GM21786 (cell line): ENCODE measurements at regions not wholly inside any gene's neighbourhood (a gene's known extent, or its start where the extent isn't known, plus 50 kb on each side); places are given as distances from the start of the nearest gene placed in this dataset.
A peak's percentile ranks its signal among the peaks of the same experiment; 100 is the strongest.
"Not testable (repeated sequence)": the region's sequence is repeated elsewhere in the genome, so short reads cannot be mapped to it uniquely, and the experiment has no call there.

Source experiments
- ATAC-seq: cut with Tn5 transposase; IDR thresholded peaks from one replicate; pipeline ENCODE4 v1.9.1; 2021; ENCODE audit not compliant: unreplicated experiment

DNA sequence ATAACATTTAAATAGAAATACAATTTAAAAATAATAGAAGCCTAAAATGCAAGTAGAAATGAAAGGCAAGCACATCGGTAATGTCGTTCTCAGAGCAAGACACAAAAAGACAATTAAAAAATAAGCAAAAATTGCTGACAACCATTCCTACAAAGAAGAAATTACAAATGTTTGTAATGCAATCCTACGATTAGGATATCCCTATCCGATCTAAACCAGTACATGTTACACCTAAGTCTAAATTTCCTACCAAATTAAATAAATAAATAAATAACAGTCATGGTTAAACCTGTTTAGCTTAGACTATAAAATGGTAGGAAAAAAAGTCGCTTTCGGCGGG, 90.0 kb downstream of the ANXA2R start:
- no peak for ATAC-seq

DNA sequence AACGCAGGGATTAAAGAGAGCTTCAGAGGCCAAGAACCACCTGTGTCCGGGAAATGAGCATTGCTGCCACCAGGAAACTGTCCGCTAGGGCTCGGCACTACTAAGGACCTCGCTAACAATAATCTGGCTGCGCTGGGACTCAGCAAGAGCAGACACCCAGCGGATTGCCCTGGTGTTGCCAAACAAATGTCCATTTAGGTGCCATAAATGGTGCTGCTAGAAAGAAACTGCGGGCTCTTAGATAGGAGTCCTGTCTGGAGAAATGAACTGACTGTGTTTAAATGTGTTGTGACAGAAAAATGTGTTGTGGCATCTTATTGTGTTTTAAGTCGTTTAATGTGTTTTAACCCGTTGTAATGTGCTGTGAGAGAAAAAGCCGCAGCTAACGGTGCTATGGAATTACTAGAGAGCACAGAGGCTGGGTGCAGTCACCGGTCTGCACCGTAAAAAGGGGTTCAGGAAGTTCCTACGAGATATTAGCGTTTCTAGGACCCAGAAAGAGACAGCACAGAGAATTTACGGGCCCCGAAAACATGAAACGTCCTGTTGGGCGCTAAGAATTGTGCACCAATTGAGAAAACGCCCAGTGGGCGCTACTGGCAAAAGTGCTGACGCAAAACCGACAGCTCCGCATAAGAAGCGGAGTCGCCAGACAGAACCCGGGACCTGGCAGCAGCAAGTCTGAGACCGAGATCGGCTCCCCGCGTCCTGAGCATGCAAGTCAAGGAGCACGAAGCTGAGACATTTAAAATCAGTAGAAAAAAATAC, 90.6 kb downstream of the ANXA2R start:
- ATAC-seq: peak; percentile 56

DNA sequence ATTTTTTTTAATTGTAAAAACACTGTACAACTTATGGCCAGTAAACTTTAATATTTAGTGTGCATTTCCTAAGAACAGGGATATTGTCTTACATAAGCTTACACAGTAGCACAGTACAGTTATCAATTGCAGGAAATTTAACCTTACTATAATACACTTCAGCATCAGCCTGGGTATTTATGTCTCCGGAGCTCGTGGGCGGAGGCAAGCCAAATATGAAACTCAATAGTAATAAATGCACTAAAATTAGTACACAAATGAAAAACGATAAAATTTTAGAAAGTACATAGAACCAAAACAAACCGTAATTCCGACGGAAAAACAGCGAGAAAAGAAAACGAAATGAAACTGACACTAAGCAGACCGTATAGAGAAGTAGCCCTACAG, 91.2 kb downstream of the ANXA2R start:
- ATAC-seq: no peak

DNA sequence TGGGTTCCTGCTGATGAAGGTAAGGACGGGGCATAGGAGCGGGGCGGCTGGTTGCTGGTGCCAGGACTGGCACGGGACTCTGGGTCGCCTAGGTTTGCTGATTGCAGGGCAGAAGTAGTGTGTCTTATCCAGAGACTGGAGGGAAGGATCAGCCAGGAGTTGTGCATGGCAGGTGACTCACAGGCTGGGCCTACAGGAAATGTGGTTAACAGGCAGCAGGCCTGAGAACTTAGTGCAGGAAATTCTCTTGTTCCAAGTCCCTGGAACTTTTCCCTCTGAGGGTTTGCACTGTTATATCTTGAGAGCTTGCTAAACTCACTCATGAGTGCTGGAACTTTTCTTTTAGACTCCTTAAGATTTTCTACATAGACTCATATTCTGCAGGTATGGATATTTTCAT, 95.1 kb downstream of the ANXA2R start:
- ATAC-seq: no peak

DNA sequence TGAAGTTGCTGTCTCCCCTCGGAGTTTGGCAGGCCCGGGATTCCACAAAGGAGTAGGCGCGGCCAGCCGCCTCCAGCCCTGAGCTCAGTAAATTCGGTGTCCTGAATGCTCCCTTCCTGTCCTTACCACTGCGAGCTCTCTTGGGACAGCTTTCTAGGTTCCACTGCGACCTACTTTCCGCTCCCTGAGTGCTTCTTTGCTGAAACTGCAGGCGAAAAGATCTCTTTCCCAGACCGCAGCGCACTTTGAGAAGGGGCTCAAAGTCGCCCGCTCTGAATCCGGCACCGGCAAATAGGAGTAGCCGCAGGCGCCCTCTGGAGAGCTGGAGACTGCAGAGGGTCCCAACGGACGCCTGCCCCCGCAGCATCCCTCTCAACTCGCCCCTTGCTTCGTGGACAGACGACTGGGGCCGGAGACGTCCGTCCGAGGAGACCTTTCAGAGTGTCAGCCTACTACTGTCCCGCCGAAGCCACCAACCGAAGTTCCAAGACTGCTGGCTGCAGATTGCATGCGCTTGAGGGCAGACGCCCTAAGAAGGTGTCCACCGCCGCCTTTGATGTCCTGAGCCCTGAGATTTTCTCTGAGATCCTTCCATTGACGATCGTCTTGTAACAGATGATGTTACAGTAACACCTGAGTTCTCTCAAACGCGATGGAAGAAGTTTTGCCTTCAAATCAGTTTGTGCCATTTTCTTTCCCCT, 96.0 kb downstream of the ANXA2R start:
- no peak for ATAC-seq

DNA sequence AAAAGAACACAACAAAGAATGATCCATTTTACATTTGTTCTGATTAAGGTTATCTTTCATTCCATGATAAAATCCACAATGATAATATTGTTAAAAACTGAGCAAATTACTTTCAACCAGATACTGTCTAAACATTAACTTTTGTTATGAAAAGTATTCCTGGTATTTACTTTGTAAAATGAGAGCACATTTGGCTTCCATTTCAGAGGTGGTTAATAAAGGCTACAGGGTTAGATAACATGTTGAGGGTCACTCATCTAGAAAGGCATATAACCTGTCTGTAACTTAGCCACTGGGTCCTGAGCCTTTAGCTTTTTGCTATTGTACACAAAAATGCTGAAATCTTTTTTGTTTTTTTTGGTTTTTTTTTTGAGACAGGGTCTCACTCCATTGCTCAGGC, 99.3 kb downstream of the ANXA2R start:
- no peak for ATAC-seq

DNA sequence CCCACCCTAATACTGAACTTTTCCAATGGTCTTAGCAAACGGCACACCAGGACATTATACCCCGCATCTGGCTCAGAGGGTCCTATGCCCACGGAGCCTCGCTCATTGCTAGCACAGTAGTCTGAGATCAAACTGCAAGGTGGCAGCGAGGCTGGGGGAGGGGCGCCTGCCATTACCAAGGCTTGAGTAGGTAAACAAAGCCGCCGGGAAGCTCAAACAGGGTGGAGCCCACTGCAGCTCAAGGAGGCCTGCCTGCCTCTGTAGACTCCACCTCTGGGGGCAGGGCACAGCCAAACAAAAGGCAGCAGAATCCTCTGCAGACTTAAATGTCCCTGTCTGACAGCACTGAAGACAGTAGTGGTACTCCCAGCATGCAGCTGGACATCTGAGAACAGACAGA, 108.1 kb downstream of the ANXA2R start:
- not testable (repeated sequence) for ATAC-seq

DNA sequence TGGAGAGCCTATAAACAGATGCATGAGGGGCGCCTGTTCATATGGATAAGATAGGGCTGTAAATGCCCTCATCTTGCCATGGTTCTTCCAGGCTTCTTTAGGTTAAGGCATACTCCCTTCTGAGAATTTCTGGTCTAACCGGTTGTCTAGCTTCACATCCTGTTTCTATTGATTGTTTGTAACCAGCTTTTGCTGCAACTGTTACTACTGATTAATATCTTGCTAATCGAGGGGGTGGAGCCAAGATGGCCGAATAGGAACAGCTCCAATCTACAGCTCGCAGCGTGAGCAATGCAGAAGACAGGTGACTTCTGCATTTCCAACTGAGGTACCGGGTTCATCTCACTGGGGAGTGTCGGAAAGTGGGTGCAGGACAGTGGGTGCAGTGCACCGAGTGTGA, 108.7 kb downstream of the ANXA2R start:
- not testable (repeated sequence) for ATAC-seq

DNA sequence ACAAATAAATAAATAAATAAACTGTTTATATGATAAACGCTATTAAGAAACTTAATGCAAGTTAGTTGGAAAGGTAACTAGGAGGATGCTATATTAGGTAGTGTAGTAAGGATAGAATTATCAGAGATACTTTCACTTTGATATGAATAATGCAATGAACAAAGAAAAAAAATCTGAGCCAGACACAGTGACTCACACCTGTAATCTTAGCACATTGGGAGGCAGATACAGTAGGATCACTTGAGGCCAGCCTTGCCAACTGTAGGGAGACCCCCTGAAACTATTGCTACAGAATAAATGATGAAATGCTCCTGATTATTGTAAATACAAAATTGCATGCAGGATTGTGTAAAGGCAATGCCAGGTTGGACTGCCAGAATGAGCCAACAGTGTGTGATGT, 109.2 kb downstream of the ANXA2R start:
- no peak for ATAC-seq

DNA sequence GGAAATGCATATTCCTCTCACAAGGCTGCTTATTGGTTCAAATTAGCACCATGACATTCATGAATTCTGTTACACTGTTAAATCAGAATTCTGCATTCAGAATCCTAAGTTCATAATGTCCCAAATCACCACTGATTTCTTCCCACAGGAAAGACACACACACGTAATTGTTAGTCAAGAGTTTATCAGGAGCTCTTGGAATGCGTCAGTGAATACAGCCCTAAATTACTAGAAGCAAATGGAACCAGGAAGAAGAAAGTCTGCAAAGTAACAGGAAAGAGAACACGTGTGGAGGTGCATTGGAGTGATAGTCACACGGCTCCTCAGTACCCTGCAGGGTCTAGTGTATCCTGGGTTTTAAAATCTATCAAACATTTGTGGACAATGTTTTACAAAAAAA, 110.2 kb downstream of the ANXA2R start:
- ATAC-seq: no peak

DNA sequence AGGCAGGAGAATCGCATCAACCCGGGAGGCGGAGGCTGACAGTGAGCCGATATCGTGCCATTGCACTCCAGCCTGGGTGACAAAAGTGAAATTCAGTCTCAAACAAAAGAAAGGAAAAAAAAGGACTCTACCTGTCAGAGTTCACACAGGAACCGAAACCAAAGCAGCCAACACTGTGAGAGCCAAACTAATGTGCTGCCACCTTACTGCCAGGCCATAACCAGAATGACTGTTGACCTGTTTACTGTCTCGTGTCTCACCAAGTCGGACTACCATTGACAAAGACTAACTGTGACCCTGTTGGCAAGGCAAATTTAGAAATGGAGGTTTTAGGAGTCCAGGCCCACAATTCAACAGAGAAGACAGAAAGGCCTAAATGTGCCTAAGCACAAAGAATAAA, 112.4 kb downstream of the ANXA2R start:
- ATAC-seq: peak; percentile 97

DNA sequence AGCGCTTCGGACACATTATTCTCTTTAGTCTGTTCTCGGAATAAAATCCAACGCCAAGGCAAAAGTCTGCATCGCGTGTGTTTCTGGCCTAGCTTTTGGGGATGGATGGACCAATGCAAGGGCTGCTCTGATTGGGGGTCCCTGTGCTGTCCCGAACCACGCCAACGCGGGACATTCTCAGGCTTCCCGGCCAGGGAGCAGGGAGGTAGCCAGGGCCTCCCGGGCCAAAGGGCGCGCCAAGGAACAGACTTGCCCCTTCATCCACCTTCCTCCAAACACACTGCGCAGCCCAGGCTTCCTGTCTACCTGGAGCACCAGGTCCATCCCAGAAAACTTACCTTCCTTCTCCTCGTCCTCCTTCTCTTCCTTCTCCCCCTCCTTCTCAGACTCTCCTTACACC, 113.0 kb upstream of the SELENOP start:
- ATAC-seq: no peak

DNA sequence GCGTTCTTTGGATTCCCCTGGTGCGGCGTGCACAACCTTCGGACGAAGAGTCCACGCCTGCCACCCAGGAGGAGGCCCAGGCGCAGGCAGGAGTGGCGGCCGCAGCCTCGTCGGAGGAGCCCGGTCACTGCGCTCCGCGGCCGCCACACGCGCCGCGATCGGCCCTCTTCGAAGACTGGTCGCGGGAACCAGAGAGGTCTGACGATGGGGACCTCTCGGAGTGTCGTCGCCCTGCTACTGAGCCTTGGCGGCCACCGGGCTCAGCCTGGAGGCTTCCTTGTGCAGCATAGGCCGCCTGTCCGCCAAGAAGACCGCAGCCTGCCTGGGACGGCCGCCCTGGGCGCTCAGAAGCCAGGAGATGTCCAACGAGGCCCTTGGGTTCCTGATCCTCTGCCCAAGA, 112.5 kb upstream of the SELENOP start:
- ATAC-seq: no peak

DNA sequence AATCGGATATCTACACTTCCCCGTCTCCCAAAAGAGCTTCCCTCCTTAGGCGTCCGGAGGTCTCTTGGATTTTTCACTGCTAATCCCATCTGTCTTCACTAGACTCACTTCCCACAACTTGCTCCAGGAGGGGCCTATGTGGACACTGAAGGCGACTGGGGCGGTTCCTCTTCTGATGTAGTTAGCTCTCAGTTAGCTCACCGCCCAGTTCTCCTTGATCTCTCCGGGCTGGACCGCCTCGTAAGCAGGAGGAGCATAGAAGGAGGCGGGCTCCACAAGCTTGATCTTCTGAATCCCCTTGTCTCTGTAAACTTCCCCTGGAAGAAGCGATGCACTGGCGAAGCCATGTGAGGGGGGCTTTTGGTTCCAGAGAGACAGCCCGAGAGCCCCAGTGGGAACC, 112.0 kb upstream of the SELENOP start:
- ATAC-seq: no peak

DNA sequence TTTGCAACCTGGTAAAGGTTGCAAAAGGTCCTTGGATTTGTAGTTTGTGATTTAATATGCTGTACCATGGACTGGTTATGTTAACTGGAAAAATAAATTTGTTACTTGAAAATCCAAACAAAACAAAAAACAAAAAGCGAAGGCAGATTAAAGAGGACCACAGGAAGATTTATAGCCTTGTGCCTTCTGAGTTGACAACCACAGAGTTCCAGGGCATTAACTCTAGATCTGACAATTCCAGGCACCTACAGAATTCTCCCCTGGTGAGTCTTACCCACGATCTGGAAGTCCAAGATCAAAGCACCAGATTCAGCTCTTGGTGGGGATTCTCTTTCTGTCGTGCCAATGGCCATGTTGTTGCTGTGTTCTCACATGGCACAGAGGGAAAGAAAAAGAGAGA, 107.9 kb upstream of the SELENOP start:
- no peak for ATAC-seq

DNA sequence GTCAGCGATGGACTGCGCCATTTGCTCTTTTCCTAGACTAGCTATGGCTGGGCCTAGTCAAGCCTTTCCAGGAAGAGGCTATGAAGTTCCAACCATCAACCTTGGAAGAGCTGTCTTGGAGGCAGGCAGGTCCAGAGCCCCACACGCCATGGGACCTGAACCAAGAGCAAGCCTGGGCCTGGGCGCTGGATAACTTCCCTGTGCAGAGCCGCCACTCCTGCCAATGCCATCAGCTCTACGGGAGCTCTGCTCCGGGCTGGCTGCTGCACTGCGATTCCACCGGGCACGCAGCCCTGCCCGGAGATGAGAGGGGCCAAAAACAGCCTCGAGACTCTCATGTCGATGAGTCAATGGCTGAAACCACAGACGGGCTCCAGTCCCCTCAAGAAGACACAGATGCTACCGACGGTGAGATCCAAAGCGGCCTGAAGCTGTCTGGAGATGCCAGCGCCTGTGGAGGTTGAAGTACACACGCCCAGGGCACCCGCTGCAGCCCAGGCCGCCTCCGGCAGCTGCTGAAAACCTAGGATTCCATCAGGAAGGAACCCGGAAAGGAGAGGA, 103.7 kb upstream of the SELENOP start:
- no peak for ATAC-seq

DNA sequence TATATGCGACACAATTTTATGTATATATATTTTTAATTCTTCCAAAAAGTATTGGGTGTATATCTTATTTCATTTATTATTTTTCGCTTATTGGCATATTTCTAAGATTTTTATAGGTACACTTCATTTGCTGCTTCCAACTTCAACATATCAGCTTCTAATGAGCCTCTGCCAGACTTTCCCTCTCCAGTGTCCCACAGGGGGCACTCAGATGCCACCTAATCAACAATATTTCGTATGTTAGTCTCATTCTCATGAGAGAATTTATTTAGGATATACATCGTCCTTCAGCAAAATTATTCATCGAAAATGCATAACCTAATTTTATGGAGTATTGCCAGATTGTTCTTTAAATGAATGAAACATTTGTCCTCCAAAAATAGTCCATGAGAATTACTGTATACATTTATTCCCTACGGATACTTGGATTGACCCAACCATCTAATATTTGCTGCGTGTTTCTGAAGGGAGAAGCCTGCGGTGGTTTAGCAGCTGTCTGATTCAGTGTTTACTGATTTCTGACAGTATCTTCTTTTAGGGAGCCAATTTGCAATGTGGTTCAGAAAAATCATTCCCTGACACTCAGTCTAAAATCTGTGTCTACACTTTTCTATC, 100.6 kb upstream of the SELENOP start:
- ATAC-seq: no peak

DNA sequence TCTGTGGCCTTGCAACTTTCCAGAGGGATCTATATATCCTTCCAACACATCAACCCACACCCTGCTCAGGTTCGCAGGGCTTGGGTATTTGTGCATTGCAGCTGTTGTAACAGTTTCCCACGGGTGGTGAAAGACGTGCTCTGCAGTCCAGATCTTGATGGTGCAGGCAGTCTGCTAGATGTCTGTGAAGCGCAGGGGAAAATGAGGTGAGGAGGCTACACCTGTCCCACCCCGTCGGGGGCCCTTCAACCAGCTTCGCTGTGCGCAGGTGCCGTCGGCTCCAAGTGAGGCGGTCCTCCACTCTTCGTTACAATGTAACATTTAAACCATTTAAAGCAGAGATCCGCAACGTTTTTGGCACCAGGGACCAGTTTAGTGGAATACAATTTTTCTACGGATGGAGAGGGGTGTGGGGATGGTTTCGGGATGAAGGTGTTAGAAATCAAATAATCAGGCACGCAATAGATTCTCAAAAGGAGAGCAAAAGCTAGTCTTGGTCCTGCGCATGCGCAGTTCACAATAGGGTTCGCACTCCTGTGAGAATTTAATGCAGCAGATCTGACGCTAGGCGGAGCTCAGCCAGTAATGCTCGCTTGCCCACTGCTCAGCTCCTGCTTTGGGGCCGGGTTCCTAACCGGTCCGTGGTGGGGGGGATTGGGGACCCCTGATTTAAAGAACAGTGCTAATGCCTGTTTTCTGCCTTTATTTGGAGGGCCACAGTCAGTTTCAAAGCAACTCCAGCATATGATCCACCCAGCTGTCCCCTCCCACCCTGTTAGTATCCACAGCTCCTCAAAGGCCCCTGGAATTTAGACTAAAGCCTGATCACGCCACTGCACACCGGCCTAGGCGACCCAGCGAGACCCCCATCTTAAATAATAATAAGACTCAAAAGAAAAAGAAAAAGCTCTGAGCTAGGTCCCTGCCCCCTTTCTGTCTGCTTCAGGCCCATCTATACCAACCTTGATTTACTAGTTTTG, 97.1 kb upstream of the SELENOP start:
- ATAC-seq: peak; percentile 95

DNA sequence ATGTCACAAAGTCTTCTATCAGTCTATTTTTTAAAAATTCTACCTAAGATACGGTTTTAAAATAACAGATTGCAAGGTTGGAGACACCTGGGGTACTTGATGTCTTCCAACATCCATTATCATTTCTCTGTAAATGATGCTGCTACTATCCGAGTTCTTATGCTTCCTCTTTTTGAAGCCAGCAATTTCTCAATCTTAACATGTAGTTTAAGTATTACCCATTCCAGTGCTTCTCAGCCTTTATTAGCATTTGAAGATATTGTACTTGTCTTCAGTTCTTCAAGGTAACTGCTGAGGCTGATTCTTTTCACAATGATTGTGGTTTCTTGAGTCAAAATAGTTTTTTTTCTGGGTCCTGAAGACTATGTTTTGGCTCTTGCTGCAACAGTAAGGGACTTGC, 96.4 kb upstream of the SELENOP start:
- ATAC-seq: no peak

DNA sequence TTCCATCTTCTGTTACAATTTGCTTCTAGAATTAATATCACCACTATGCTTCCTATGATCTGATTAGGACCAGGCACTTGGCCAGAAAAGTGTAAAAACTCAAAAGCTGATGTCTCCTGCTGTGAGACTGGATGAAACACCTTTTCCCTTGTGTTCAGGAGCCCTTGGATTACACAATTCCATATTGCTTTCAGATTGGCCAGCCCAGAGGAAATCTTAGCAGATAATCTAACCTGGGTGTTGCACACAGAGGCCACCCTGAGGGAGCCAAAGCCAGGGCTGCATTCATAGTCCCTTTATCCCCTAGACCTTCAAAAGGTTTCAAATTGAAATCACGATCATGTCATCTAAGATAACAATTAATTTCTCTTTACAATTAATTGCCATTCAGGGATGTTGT, 94.1 kb upstream of the SELENOP start:
- no peak for ATAC-seq

DNA sequence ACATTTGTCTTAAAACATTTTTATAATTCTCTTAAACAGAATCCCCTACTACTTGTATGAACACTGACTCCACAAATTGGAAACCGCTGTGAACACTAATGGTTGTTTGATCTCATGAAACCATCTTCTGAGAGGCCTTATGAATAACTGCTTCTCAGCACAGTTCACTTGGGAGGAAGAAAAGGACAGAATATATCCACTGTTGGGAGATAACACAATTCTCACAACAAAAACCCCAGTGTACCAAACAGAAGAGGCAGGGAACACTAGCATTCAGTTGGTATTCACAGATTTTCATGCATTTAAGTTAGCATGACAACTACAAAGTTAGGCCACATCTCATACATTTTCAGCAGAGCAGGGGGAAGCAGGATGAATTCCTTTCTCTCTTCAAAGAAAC, 89.0 kb upstream of the SELENOP start:
- no peak for ATAC-seq
